Ovary (tissue), 1 donor: ENCODE measurements at regions not wholly inside any gene's neighbourhood (a gene's known extent, or its start where the extent isn't known, plus 50 kb on each side); places are given as distances from the start of the nearest gene placed in this dataset.

ENCODE experiments used
- EP300 ChIP-seq: sonication (generic); formaldehyde crosslinking; IDR thresholded peaks from one replicate; pipeline ENCODE4 v1.6.1; 2017; ENCODE audit warnings: antibody characterized with exemption
- POLR2A ChIP-seq: fragments of 450-650 bp; IDR thresholded peaks from one replicate; pipeline ENCODE4 v1.6.1; 2017; ENCODE audit warnings: antibody characterized with exemption, mild to moderate bottlenecking, moderate library complexity

GRCh38 chr2:11891028-11891427 is 144.6 kb downstream of the LPIN1 start:
- TF ChIP-seq EP300 = no peak
- no peak for TF ChIP-seq POLR2A
